ENCODE measurements at regions not wholly inside any gene's neighbourhood (a gene's known extent, or its start where the extent isn't known, plus 50 kb on each side); places are given as distances from the start of the nearest gene placed in this dataset.

DNA sequence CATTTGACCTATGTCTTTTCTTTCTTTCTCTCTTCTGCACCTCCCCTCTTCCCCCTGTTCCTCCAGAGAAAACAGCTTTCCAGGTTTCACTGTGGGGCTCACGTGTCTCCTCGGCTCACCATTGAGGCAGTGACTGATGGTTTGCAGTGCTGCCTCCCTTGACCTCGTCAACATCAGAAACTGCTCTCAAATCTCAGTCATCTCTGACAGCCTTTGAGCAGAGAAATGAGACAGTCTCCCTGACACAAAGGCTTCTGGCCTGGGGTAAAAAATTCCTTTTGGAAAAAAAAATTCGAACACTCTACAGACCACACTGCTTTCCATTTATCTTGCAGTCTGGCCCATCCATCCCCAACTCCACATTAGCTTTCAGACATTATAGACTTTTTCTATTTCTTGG, 450.0 kb downstream of the TFAP2B start:
- no TSS peak for BruUV-seq (replicated peaks)
- DNase-seq (ENCODE audit: unreplicated experiment) = no peak
- TF ChIP-seq, protein P1, sequence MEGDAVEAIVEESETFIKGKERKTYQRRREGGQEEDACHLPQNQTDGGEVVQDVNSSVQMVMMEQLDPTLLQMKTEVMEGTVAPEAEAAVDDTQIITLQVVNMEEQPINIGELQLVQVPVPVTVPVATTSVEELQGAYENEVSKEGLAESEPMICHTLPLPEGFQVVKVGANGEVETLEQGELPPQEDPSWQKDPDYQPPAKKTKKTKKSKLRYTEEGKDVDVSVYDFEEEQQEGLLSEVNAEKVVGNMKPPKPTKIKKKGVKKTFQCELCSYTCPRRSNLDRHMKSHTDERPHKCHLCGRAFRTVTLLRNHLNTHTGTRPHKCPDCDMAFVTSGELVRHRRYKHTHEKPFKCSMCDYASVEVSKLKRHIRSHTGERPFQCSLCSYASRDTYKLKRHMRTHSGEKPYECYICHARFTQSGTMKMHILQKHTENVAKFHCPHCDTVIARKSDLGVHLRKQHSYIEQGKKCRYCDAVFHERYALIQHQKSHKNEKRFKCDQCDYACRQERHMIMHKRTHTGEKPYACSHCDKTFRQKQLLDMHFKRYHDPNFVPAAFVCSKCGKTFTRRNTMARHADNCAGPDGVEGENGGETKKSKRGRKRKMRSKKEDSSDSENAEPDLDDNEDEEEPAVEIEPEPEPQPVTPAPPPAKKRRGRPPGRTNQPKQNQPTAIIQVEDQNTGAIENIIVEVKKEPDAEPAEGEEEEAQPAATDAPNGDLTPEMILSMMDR (IDR thresholded peaks at IDR 0.05; ENCODE audit: unreplicated experiment) = no peak
- intact Hi-C loops (cut with micrococcal nuclease) = no loop called here
- Mint-ChIP-seq H3K36me3 (ENCODE audit: insufficient read depth, unreplicated experiment) (no peaks in the 10 kb centered on the region), H3K27me3 (ENCODE audit: insufficient read depth, unreplicated experiment) (no peaks in the 10 kb centered on the region), H3K4me3 (ENCODE audit: unreplicated experiment) (no peak overlapping the region), H3K27ac (ENCODE audit: low read depth, unreplicated experiment) (no peak overlapping the region), H3K9me3 (ENCODE audit: unreplicated experiment) (no peaks in the 10 kb centered on the region), H3K4me1 (ENCODE audit: insufficient read depth, unreplicated experiment) (no peaks in the 10 kb centered on the region)
- ChIA-PET POLR2A (no interaction called here), CTCF (interaction anchor here (0.7 to 1.1 kb wide), 2 partner anchors 8 to 109 kb away, joined by 3 read pairs; no protein-coding TSS in a partner anchor)

DNA sequence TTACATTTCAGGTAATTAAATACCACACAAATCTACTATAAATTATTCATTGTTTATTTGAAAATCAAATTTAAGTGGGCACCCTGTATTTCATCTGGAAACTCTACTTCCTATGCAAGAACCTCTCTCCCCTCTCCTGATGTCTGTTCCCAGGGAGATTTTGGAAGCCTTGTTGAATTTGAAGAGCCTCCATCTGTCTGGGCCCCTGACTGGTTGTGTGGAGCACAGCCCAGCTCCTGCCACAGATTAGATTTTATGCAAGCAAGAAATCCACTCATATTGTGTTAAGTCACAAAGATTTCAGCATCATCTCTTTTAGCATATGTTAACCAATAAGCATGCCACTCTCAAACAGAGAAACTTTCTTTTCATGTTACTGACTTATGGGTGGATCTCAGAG, 451.2 kb downstream of the TFAP2B start:
- no TSS peak for BruUV-seq (replicated peaks)
- intact Hi-C loops (cut with micrococcal nuclease) = no loop called here
- Mint-ChIP-seq H3K36me3 (ENCODE audit: insufficient read depth, unreplicated experiment) (no peaks in the 10 kb centered on the region), H3K4me3 (ENCODE audit: unreplicated experiment) (no peak overlapping the region), H3K27ac (ENCODE audit: low read depth, unreplicated experiment) (no peak overlapping the region), H3K9me3 (ENCODE audit: unreplicated experiment) (no peaks in the 10 kb centered on the region), H3K27me3 (ENCODE audit: insufficient read depth, unreplicated experiment) (no peaks in the 10 kb centered on the region), H3K4me1 (ENCODE audit: insufficient read depth, unreplicated experiment) (no peaks in the 10 kb centered on the region)
- CTCF ChIA-PET = no interaction called here
- TF ChIP-seq, protein P1 (IDR thresholded peaks at IDR 0.05; ENCODE audit: unreplicated experiment) = no peak
- POLR2A ChIA-PET = no interaction called here
- DNase-seq (ENCODE audit: unreplicated experiment) = no peak

DNA sequence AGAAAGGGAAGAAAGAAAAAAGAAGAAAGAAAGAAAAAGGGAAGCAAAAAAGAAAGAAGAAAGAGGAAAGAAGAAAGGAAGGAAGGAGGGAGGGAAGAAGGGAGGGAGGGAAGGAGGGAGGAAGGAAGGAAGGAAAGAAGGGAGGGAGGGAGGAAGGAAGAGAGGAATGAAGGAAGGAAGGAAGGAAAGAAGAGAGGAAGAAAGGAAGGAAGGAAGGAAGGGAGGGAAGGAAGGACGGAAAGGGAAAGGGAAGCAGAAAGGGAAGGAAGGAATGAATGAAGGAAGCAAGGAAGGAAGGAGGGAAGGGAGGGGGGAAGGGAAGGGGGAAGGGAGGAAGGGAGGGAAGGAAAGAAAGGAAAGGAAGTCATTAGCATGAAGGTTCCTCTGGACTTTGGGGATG, 452.9 kb downstream of the TFAP2B start:
- no peaks in the 10 kb centered on the region for H3K36me3 Mint-ChIP-seq (ENCODE audit: insufficient read depth, unreplicated experiment)
- no TSS peak for BruUV-seq (replicated peaks)
- H3K27ac Mint-ChIP-seq (ENCODE audit: low read depth, unreplicated experiment) = no peak overlapping the region
- no peak for DNase-seq (ENCODE audit: unreplicated experiment)
- no peaks in the 10 kb centered on the region for H3K27me3 Mint-ChIP-seq (ENCODE audit: insufficient read depth, unreplicated experiment)
- TF ChIP-seq, protein P1 (IDR thresholded peaks at IDR 0.05; ENCODE audit: unreplicated experiment) = no peak
- ChIA-PET POLR2A (no interaction called here), CTCF (no interaction called here)
- intact Hi-C loops (cut with micrococcal nuclease) = no loop called here
- H3K9me3 Mint-ChIP-seq (ENCODE audit: unreplicated experiment) = no peaks in the 10 kb centered on the region
- H3K4me3 Mint-ChIP-seq (ENCODE audit: unreplicated experiment) = no peak overlapping the region
- H3K4me1 Mint-ChIP-seq (ENCODE audit: insufficient read depth, unreplicated experiment) = no peaks in the 10 kb centered on the region

DNA sequence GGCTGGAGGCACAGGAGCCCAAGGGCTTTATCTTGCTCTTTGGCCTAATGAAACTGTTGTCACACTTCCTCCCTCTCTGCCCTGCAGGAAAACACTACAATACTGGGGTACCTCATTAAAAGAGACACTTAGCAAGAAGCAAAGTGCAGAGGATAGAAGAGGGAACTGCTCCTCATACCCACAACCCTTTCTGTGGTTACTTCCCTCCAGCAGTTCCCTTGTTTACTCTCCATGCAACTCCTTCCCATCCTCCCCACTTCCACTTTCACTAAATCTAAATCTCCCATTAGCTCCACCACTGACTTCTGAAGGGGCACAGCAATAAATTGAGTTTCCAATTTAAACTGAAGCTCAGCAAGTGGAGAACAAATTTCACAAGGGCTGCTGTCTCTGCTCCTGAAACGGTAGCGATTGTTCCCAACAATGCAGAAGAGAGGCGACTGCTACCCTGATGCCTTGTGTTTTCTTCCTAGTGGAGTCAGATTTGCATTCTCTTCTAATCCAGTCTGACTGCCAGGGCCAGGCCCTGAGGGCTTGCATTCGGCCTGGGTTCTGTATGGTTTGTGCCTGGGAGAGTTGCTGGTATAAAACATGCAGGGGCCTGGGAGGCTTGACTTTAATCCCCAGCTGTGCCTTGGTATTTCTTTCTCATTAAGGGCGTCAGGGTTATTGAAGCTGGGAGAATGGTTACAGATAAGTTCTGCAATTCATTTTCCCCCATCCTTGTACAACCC, 454.7 kb downstream of the TFAP2B start:
- POLR2A ChIA-PET = no interaction called here
- intact Hi-C loops (cut with micrococcal nuclease) = no loop called here
- Mint-ChIP-seq H3K9me3 (ENCODE audit: unreplicated experiment) (no peaks in the 10 kb centered on the region), H3K27ac (ENCODE audit: low read depth, unreplicated experiment) (no peak overlapping the region), H3K4me1 (ENCODE audit: insufficient read depth, unreplicated experiment) (no peaks in the 10 kb centered on the region), H3K4me3 (ENCODE audit: unreplicated experiment) (no peak overlapping the region), H3K36me3 (ENCODE audit: insufficient read depth, unreplicated experiment) (no peaks in the 10 kb centered on the region), H3K27me3 (ENCODE audit: insufficient read depth, unreplicated experiment) (no peaks in the 10 kb centered on the region)
- BruUV-seq (replicated peaks) = no TSS peak
- TF ChIP-seq, protein P1 (IDR thresholded peaks at IDR 0.05; ENCODE audit: unreplicated experiment) = no peak
- DNase-seq (ENCODE audit: unreplicated experiment) = no peak
- CTCF ChIA-PET = interaction anchor here (1.0 kb wide), 1 partner anchor 77 kb away, joined by 3 read pairs; no protein-coding TSS in a partner anchor

Measured in MCF 10A (cell line).